ENCODE measurements at regions not wholly inside any gene's neighbourhood (a gene's known extent, or its start where the extent isn't known, plus 50 kb on each side); places are given as distances from the start of the nearest gene placed in this dataset.
"Not testable (repeated sequence)": the region's sequence is repeated elsewhere in the genome, so short reads cannot be mapped to it uniquely, and the experiment has no call there.

DNA sequence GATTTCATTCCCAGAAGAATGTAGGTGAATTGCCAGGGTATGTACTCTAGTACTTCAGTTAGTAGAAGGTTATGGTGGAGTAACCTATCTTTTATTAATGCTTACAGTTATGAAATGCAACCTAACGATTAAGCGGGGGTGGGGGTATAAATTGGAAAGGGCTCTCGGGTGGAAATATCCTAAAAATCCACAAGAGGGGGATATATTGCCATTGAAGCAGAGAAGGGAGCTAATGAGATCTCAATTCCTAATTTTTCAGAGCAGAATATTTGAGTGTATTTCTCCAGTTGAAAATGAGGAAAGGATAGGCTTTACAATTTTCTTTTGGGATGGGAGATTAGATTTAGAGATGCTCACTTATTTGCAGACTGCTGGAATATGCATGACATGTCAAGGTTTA, 90.8 kb downstream of the DNAJB9 start:
- TF ChIP-seq, protein P1, sequence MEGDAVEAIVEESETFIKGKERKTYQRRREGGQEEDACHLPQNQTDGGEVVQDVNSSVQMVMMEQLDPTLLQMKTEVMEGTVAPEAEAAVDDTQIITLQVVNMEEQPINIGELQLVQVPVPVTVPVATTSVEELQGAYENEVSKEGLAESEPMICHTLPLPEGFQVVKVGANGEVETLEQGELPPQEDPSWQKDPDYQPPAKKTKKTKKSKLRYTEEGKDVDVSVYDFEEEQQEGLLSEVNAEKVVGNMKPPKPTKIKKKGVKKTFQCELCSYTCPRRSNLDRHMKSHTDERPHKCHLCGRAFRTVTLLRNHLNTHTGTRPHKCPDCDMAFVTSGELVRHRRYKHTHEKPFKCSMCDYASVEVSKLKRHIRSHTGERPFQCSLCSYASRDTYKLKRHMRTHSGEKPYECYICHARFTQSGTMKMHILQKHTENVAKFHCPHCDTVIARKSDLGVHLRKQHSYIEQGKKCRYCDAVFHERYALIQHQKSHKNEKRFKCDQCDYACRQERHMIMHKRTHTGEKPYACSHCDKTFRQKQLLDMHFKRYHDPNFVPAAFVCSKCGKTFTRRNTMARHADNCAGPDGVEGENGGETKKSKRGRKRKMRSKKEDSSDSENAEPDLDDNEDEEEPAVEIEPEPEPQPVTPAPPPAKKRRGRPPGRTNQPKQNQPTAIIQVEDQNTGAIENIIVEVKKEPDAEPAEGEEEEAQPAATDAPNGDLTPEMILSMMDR (conservative IDR thresholded peaks at IDR 0.05; ENCODE audit: low read depth, low read length) = peak; percentile 56
- DNase-seq (ENCODE audit: low read depth) = no peak
- no peak overlapping the region for H3K4me3 ChIP-seq (ENCODE audit: low read length)

DNA sequence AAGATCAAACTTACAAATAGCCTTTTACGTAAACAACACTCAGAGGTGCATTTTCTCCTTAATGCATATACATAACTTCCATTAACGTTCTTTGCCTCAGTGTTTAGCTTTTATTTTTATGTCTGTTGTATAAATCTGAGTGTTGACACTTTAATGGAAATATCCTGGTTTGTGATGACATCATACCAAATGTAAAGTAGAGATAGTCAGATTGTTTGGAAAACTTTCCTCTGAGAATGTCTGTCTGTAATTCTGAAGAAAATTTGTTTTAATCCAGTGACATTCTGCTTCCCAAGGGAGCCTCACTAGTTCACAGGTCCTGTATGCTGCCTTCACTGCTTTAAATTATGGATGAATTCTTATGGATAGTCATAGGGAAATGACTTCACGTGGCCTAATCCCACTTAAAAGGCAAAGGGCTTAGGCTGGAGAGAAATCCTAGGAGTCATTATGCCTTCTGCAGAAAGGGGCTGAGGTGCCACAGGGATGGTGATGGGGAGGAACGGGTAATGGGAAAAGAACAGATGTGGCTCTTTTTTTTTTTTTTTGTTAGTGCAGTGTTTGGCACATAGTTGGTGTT, 93.2 kb downstream of the DNAJB9 start:
- no peak overlapping the region for H3K4me3 ChIP-seq (ENCODE audit: low read length)
- TF ChIP-seq, protein P1 (conservative IDR thresholded peaks at IDR 0.05; ENCODE audit: low read depth, low read length) = no peak
- no peak for DNase-seq (ENCODE audit: low read depth)

DNA sequence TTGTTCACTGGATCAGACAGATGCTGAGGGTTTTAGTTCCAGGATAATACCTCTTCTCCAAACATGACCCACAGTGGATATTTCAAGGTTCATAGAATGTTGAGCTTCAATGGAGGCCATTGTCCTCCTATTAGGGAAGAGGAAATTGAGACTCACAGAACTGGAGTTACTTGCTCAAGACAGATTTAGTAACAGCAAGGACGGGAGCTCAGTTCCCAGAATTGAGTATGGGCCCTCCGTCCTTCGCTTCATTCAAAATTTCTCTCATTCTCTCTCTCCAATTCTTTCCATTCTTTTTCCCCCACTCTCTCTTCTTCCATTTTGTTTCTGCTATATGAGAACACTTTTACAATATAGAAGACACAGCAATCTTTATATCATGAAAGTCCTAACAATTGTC, 94.0 kb downstream of the DNAJB9 start:
- TF ChIP-seq, protein P1 (conservative IDR thresholded peaks at IDR 0.05; ENCODE audit: low read depth, low read length) = no peak
- DNase-seq (ENCODE audit: low read depth) = no peak
- no peak overlapping the region for H3K4me3 ChIP-seq (ENCODE audit: low read length)

DNA sequence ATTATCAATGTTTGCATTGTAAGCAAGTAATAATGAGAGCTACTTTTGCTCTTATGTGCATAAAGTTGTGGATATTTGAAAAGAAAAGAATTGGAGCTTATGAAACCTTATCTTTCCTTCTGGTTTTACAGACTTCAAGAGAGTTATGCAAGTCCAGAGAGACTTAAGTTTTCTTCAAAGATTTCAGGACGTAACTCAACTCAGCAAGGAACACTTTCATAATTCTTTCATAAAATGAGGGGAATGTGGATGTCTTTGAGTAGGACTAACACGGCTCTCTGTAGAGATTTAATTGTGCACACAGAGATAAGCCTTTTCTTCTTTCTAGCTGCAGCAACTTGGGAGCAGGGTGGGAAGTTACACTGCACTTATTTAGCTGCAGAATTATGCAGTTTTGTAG, 97.5 kb downstream of the DNAJB9 start:
- no peak for DNase-seq (ENCODE audit: low read depth)
- no peak overlapping the region for H3K4me3 ChIP-seq (ENCODE audit: low read length)
- TF ChIP-seq, protein P1 (conservative IDR thresholded peaks at IDR 0.05; ENCODE audit: low read depth, low read length) = no peak

DNA sequence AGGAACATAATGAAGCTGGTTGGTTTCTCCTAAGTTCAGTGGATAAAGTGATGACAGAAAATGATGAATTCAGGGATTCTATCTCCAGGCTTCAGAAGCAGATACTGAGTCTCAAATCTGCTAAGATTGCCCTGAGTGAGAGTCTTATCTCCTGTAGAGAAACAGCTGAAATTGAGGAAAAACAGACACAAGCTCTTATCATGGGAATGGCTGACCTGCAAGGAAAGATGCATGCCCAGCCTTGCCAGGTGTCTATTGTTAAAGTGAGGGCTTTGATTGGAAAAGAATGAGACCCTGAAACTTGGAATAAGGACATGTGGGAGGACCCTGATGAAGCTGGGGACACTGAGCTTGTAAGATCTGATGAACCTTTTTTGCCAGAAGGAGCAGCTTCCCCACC, 100.3 kb downstream of the DNAJB9 start:
- DNase-seq (ENCODE audit: low read depth) = no peak
- H3K4me3 ChIP-seq (ENCODE audit: low read length) = no peak overlapping the region
- TF ChIP-seq, protein P1 (conservative IDR thresholded peaks at IDR 0.05; ENCODE audit: low read depth, low read length) = no peak

DNA sequence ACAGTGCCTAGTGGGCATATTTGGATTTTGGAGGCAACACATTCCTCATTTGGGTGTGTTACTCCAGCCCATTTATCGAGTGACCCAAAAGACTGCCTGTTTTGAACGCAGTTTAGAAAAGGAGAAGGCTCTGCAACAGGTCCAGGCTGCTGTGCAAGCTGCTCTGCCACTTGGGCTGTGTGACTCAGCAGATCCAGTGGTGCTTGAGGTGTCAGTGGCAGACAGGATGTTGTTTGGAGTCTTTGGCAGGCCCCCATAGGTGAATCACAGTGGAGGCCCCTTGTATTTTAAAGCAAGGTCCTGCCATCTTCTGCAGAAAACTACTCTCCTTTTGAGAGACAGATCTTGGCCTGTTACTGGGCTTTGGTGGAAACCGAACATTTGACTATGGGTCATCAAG, 104.0 kb downstream of the DNAJB9 start:
- not testable (repeated sequence) for DNase-seq (ENCODE audit: low read depth); H3K4me3 ChIP-seq (ENCODE audit: low read length)

DNA sequence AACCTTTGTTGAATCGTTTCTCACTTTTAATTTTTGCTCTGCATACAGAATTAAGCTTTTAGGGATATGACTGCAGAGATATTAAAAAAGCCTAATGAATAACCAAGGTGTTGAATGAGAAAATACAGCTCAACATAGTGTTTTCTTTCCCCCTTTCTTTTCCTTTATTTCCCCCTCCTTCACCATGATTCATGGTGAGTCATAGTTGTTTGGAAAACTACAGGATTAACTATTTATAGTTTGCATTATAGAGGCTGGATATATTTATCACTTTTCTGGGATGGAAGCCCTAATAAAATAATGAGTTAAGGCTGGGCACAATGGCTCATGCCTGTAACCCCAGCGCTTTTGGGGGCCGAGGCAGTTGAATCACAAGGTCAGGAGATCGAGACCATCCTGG, 115.0 kb downstream of the DNAJB9 start:
- TF ChIP-seq, protein P1 (conservative IDR thresholded peaks at IDR 0.05; ENCODE audit: low read depth, low read length) = no peak

DNA sequence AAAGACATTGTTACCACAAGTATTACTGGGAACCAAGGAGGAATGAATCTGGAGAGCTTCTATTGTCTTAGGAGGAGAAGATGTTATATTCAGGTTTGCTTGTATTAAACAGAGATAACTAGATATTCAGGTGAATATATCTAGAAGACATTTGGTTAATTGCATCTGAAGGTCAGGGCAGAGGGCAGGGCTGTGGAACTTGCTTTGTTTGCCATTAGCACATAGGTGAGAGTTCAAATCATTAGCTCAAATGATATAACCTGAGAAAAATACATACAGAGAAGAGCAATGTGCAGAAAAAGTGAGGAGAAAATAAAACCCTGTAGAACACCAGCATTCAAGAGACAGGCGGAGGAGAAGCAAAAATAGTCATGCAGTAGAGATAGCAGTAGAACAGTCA, 116.8 kb downstream of the DNAJB9 start:
- no peak for DNase-seq (ENCODE audit: low read depth)
- TF ChIP-seq, protein P1 (conservative IDR thresholded peaks at IDR 0.05; ENCODE audit: low read depth, low read length) = no peak
- H3K4me3 ChIP-seq (ENCODE audit: low read length) = no peak overlapping the region

More for the DNA sequence above, 115.0 kb downstream of the DNAJB9 start:
- H3K4me3 ChIP-seq (ENCODE audit: low read length) = no peak overlapping the region
- peak; percentile 35 for DNase-seq (ENCODE audit: low read depth)
